ENCODE measurements at regions not wholly inside any gene's neighbourhood (a gene's known extent, or its start where the extent isn't known, plus 50 kb on each side); places are given as distances from the start of the nearest gene placed in this dataset.
A peak's percentile ranks its signal among the peaks of the same experiment; 100 is the strongest.

GRCh38 chr2:238727585-238728329 is 120.1 kb upstream of the TWIST2 start:
- 25 to 30% methylated on average over 2 to 8 of the region's 11 CpGs for WGBS, 2 donors (ENCODE audit: low coverage in 1 of 2)

GRCh38 chr2:238728330-238729260 is 119.3 kb upstream of the TWIST2 start:
- H3K4me1 ChIP-seq, result peaks cover 7 to 68% (median 29%) of the 10 kb centered on the region in 3 donors
- no peaks in the 10 kb centered on the region for H3K27me3 ChIP-seq
- peak; percentile 68 for ATAC-seq
- peak overlapping the region; percentile 86 to 99 (median 94) for H3K27ac ChIP-seq
- TF ChIP-seq POLR2A (IDR thresholded peaks at IDR 0.05) (peak in 1 of 2 donors; percentile 24), POLR2AphosphoS5 (IDR thresholded peaks at IDR 0.05) (peak; percentile 93), CTCF (IDR thresholded peaks at IDR 0.05) (peak in 1 of 4 experiments; percentile 2), EP300 (IDR thresholded peaks at IDR 0.05) (no peak)
- 19 to 21% methylated on average over 8 to 9 of the region's 13 CpGs for WGBS, 2 donors (ENCODE audit: low coverage in 1 of 2)
- H3K9me3 ChIP-seq, result no peaks in the 10 kb centered on the region
- H3K36me3 ChIP-seq, result no peaks in the 10 kb centered on the region
- no peak overlapping the region for H3K4me3 ChIP-seq

More at GRCh38 chr2:238727585-238728329, 120.1 kb upstream of the TWIST2 start:
- no peak overlapping the region for H3K4me3 ChIP-seq
- peak overlapping the region; percentile 86 to 99 (median 94) for H3K27ac ChIP-seq
- no peaks in the 10 kb centered on the region for H3K36me3 ChIP-seq
- ATAC-seq, result peak; percentile 83
- peaks cover 7 to 68% (median 29%) of the 10 kb centered on the region in 3 donors for H3K4me1 ChIP-seq
- no peaks in the 10 kb centered on the region for H3K9me3 ChIP-seq
- H3K27me3 ChIP-seq, result no peaks in the 10 kb centered on the region
- TF ChIP-seq POLR2A (IDR thresholded peaks at IDR 0.05) (no peak), POLR2AphosphoS5 (IDR thresholded peaks at IDR 0.05) (peak; percentile 97), CTCF (IDR thresholded peaks at IDR 0.05) (peak in 2 of 4 experiments; percentile 22 to 29), EP300 (IDR thresholded peaks at IDR 0.05) (peak; percentile 66)

GRCh38 chr2:238729261-238729935 is 118.5 kb upstream of the TWIST2 start:
- no peak for ATAC-seq
- Histone ChIP-seq H3K36me3 (no peaks in the 10 kb centered on the region), H3K4me3 (no peak overlapping the region), H3K27ac (peak overlapping the region; percentile 86 to 99 (median 94)), H3K9me3 (no peaks in the 10 kb centered on the region), H3K4me1 (peaks cover 7 to 61% (median 29%) of the 10 kb centered on the region in 3 donors), H3K27me3 (no peaks in the 10 kb centered on the region)
- no peak for TF ChIP-seq CTCF (IDR thresholded peaks at IDR 0.05)
- no peak for TF ChIP-seq EP300 (IDR thresholded peaks at IDR 0.05)
- no peak for TF ChIP-seq POLR2A (IDR thresholded peaks at IDR 0.05)
- TF ChIP-seq POLR2AphosphoS5 (IDR thresholded peaks at IDR 0.05), result no peak
- 74 to 79% methylated on average over 7 to 8 of the region's 11 CpGs for WGBS, 2 donors (ENCODE audit: low coverage in 1 of 2)

DNA sequence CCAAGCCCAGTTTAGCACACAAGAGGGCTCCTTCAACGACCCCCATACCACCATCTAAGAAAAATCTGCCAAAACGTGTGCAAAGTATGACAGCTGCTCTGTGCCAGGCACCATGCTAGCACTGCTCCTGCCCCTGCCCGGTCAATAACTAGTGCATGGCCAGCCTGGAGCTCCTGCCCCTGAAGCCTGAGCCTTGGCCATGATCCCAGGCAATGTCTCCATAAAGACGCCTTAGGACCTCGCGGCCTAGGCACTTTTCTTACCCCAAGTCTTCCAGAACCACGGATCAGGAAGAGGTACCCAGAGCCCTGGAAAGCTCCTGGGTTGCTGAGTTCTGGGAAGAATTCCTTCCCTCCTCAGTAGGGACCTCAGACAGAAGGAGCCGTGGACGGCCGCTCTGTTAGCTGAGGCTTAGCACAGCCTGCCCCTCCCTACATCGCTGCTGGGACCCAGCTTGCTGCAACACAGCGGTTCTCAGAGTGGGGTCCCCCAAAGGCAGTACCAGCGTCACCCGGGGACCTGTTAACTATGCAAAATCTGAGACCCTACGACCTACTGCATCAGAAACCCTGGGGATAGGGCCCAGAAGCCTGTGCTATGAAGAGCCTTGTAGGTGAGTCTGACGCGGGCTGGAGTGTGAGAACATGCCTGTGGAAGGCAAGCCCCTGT is 117.8 kb upstream of the TWIST2 start:
- no peak overlapping the region for H3K4me3 ChIP-seq
- no peak for ATAC-seq
- WGBS, 2 donors (ENCODE audit: low coverage in 1 of 2), result no CpG with 5 or more reads among the region's 17 CpGs
- no peaks in the 10 kb centered on the region for H3K36me3 ChIP-seq
- peak overlapping the region; percentile 86 to 99 (median 94) for H3K27ac ChIP-seq
- no peaks in the 10 kb centered on the region for H3K9me3 ChIP-seq
- TF ChIP-seq EP300 (IDR thresholded peaks at IDR 0.05) (no peak), CTCF (IDR thresholded peaks at IDR 0.05) (no peak), POLR2A (IDR thresholded peaks at IDR 0.05) (no peak), POLR2AphosphoS5 (IDR thresholded peaks at IDR 0.05) (no peak)
- H3K4me1 ChIP-seq, result peaks cover 7 to 54% (median 25%) of the 10 kb centered on the region in 3 donors
- no peaks in the 10 kb centered on the region for H3K27me3 ChIP-seq

Data from gastroesophageal sphincter (tissue), 4 donors.